ENCODE measurements at regions not wholly inside any gene's neighbourhood (a gene's known extent, or its start where the extent isn't known, plus 50 kb on each side); places are given as distances from the start of the nearest gene placed in this dataset.

GRCh38 chr20:60476045-60476444, 517.8 kb downstream of the CDH26 start:
- Histone ChIP-seq H3K36me3 (ENCODE audit: control insufficient read depth, insufficient read depth, low read length) (no peaks in the 10 kb centered on the region), H3K27me3 (ENCODE audit: control insufficient read depth, insufficient read depth, low read length, poor library complexity, severe bottlenecking) (no peaks in the 10 kb centered on the region), H3K9ac (ENCODE audit: extremely low read depth, low read length, poor library complexity, severe bottlenecking) (no peak overlapping the region), H3K9me3 (ENCODE audit: control insufficient read depth, low read length) (no peaks in the 10 kb centered on the region), H3K27ac (ENCODE audit: low read depth, low read length) (no peak overlapping the region), H3K4me3 (ENCODE audit: low read length) (no peak overlapping the region), H3K4me1 (ENCODE audit: control insufficient read depth, insufficient read depth, low read length) (no peaks in the 10 kb centered on the region)
- no peak for DNase-seq
- H3K27ac Mint-ChIP-seq = no peak overlapping the region
- H3K4me3 Mint-ChIP-seq = no peak overlapping the region
- no peak for TF ChIP-seq CTCF (conservative IDR thresholded peaks at IDR 0.05)
- 90 to 100% methylated on average over 2 to 7 of the region's 7 CpGs for WGBS, 2 experiments (ENCODE audit: insufficient coverage in 1 of 2, insufficient read length in 1 of 2)
- no peaks in the 10 kb centered on the region for H3K27me3 Mint-ChIP-seq (ENCODE audit: insufficient read depth)
- no peaks in the 10 kb centered on the region for H3K9me3 Mint-ChIP-seq
- peaks cover 8% of the 10 kb centered on the region for H3K4me1 Mint-ChIP-seq
- H3K36me3 Mint-ChIP-seq (ENCODE audit: low read depth) = no peaks in the 10 kb centered on the region

- no peak for TF ChIP-seq CTCF (conservative IDR thresholded peaks at IDR 0.05)
- H3K36me3 Mint-ChIP-seq (ENCODE audit: low read depth) = no peaks in the 10 kb centered on the region
- no peaks in the 10 kb centered on the region for H3K9me3 Mint-ChIP-seq
- Histone ChIP-seq H3K9ac (ENCODE audit: extremely low read depth, low read length, poor library complexity, severe bottlenecking) (no peak overlapping the region), H3K27ac (ENCODE audit: low read depth, low read length) (no peak overlapping the region), H3K27me3 (ENCODE audit: control insufficient read depth, insufficient read depth, low read length, poor library complexity, severe bottlenecking) (no peaks in the 10 kb centered on the region), H3K4me3 (ENCODE audit: low read length) (no peak overlapping the region), H3K4me1 (ENCODE audit: control insufficient read depth, insufficient read depth, low read length) (no peaks in the 10 kb centered on the region), H3K9me3 (ENCODE audit: control insufficient read depth, low read length) (no peaks in the 10 kb centered on the region), H3K36me3 (ENCODE audit: control insufficient read depth, insufficient read depth, low read length) (no peaks in the 10 kb centered on the region)
- peaks cover 8% of the 10 kb centered on the region for H3K4me1 Mint-ChIP-seq
- H3K27me3 Mint-ChIP-seq (ENCODE audit: insufficient read depth) = no peaks in the 10 kb centered on the region
- 91 to 94% methylated on average over 6 to 10 of the region's 11 CpGs for WGBS, 2 experiments (ENCODE audit: insufficient coverage in 1 of 2, insufficient read length in 1 of 2)
- no peak overlapping the region for H3K27ac Mint-ChIP-seq
- no peak for DNase-seq
- H3K4me3 Mint-ChIP-seq = no peak overlapping the region
These were observed 519.7 kb downstream of the CDH26 start for GRCh38 chr20:60477958-60478357.

GRCh38 chr20:60478533-60478932, 520.3 kb downstream of the CDH26 start:
- Mint-ChIP-seq H3K27ac (no peak overlapping the region), H3K9me3 (no peaks in the 10 kb centered on the region), H3K4me3 (no peak overlapping the region), H3K4me1 (peaks cover 8% of the 10 kb centered on the region), H3K27me3 (ENCODE audit: insufficient read depth) (no peaks in the 10 kb centered on the region), H3K36me3 (ENCODE audit: low read depth) (no peaks in the 10 kb centered on the region)
- WGBS, 2 experiments (ENCODE audit: insufficient coverage in 1 of 2, insufficient read length in 1 of 2) = 84 to 96% methylated on average over 5 to 7 of the region's 7 CpGs
- Histone ChIP-seq H3K27me3 (ENCODE audit: control insufficient read depth, insufficient read depth, low read length, poor library complexity, severe bottlenecking) (no peaks in the 10 kb centered on the region), H3K36me3 (ENCODE audit: control insufficient read depth, insufficient read depth, low read length) (no peaks in the 10 kb centered on the region), H3K4me1 (ENCODE audit: control insufficient read depth, insufficient read depth, low read length) (no peaks in the 10 kb centered on the region), H3K4me3 (ENCODE audit: low read length) (no peak overlapping the region), H3K27ac (ENCODE audit: low read depth, low read length) (no peak overlapping the region), H3K9me3 (ENCODE audit: control insufficient read depth, low read length) (no peaks in the 10 kb centered on the region), H3K9ac (ENCODE audit: extremely low read depth, low read length, poor library complexity, severe bottlenecking) (no peak overlapping the region)
- TF ChIP-seq CTCF (conservative IDR thresholded peaks at IDR 0.05) = no peak
- no peak for DNase-seq

All from endodermal cell (in vitro differentiated cells).